Chondrocyte (in vitro differentiated cells): ENCODE measurements at regions not wholly inside any gene's neighbourhood (a gene's known extent, or its start where the extent isn't known, plus 50 kb on each side); places are given as distances from the start of the nearest gene placed in this dataset.

Source experiments
- DNase-seq: peaks from one replicate; pipeline ENCODE4 v3.0.0; 2021; ENCODE audit warnings: mixed read lengths, low spot score
- H3K27ac Mint-ChIP-seq: one replicate; pipeline ENCODE4 v1.8.0; 2021; ENCODE audit warnings: mild to moderate bottlenecking, moderate library complexity, mixed read lengths; ENCODE audit not compliant: unreplicated experiment
- H3K27me3 Mint-ChIP-seq: 2 replicates; pipeline ENCODE4 v1.8.0; 2021; ENCODE audit warnings: low read depth, mixed read lengths
- H3K36me3 Mint-ChIP-seq: 2 replicates; pipeline ENCODE4 v1.8.0; 2021; ENCODE audit warnings: low read depth, mixed read lengths
- H3K4me1 Mint-ChIP-seq: 2 replicates; pipeline ENCODE4 v1.8.0; 2021; ENCODE audit warnings: low read depth, mild to moderate bottlenecking, mixed read lengths
- H3K4me3 Mint-ChIP-seq: one replicate; pipeline ENCODE4 v1.8.0; 2021; ENCODE audit warnings: mild to moderate bottlenecking, moderate library complexity, mixed read lengths; ENCODE audit not compliant: unreplicated experiment
- H3K9me3 Mint-ChIP-seq: 2 replicates; pipeline ENCODE4 v1.8.0; 2021; ENCODE audit warnings: low read depth, mixed read lengths
- CTCF ChIP-seq: fragments of 200-600 bp; sonication (generic); IDR thresholded peaks from 2 replicates; pipeline ENCODE4 v1.5.0; 2021; ENCODE audit warnings: antibody characterized with exemption, mild to moderate bottlenecking, moderate library complexity

GRCh38 chr4:114479595-114479994 is 119.0 kb upstream of the UGT8 start:
- Mint-ChIP-seq H3K27me3 (peaks cover 22% of the 10 kb centered on the region), H3K36me3 (no peaks in the 10 kb centered on the region)

GRCh38 chr4:114481856-114482255 is 116.8 kb upstream of the UGT8 start:
- H3K27ac Mint-ChIP-seq, result no peak overlapping the region
- peaks cover 25% of the 10 kb centered on the region for H3K27me3 Mint-ChIP-seq
- no peak for TF ChIP-seq CTCF
- H3K36me3 Mint-ChIP-seq, result no peaks in the 10 kb centered on the region
- no peak for DNase-seq
- H3K4me3 Mint-ChIP-seq, result no peak overlapping the region
- H3K9me3 Mint-ChIP-seq, result no peaks in the 10 kb centered on the region
- no peaks in the 10 kb centered on the region for H3K4me1 Mint-ChIP-seq

More at GRCh38 chr4:114479595-114479994, 119.0 kb upstream of the UGT8 start:
- no peak for TF ChIP-seq CTCF
- Mint-ChIP-seq H3K9me3 (no peaks in the 10 kb centered on the region), H3K4me1 (no peaks in the 10 kb centered on the region), H3K27ac (no peak overlapping the region), H3K4me3 (no peak overlapping the region)
- DNase-seq, result no peak

- Mint-ChIP-seq H3K9me3 (no peaks in the 10 kb centered on the region), H3K36me3 (no peaks in the 10 kb centered on the region), H3K4me1 (no peaks in the 10 kb centered on the region), H3K4me3 (no peak overlapping the region), H3K27ac (no peak overlapping the region), H3K27me3 (peaks cover 8% of the 10 kb centered on the region)
- DNase-seq, result no peak
- TF ChIP-seq CTCF, result no peak
Measured at GRCh38 chr4:114487101-114487500, 111.5 kb upstream of the UGT8 start.

GRCh38 chr4:114488301-114488982 is 110.2 kb upstream of the UGT8 start:
- Mint-ChIP-seq H3K27me3 (peaks cover 8% of the 10 kb centered on the region), H3K36me3 (no peaks in the 10 kb centered on the region), H3K9me3 (no peaks in the 10 kb centered on the region), H3K27ac (no peak overlapping the region), H3K4me1 (no peaks in the 10 kb centered on the region), H3K4me3 (no peak overlapping the region)
- DNase-seq, result no peak
- TF ChIP-seq CTCF, result no peak

GRCh38 chr4:114494246-114494803 is 104.3 kb upstream of the UGT8 start:
- H3K9me3 Mint-ChIP-seq, result peaks cover 2% of the 10 kb centered on the region
- no peak for DNase-seq
- no peaks in the 10 kb centered on the region for H3K4me1 Mint-ChIP-seq
- H3K36me3 Mint-ChIP-seq, result no peaks in the 10 kb centered on the region
- peaks cover 20% of the 10 kb centered on the region for H3K27me3 Mint-ChIP-seq
- H3K4me3 Mint-ChIP-seq, result no peak overlapping the region
- H3K27ac Mint-ChIP-seq, result no peak overlapping the region
- TF ChIP-seq CTCF, result no peak
